WTC11 (cell line): ENCODE measurements at regions not wholly inside any gene's neighbourhood (a gene's known extent, or its start where the extent isn't known, plus 50 kb on each side); places are given as distances from the start of the nearest gene placed in this dataset.

Source experiments
- ATAC-seq: fragments of 200-7000 bp; cut with Tn5 transposase; 2 replicates; pipeline ENCODE4 v1.10.0; 2021; ENCODE audit warnings: mild to moderate bottlenecking, moderate library complexity
- CTCF ChIA-PET: fragments of 300-600 bp; sonication (Branson Sonifier 250); formaldehyde crosslinking; loops from one replicate; lab custom pipeline; 2021; ENCODE audit warnings: antibody characterized with exemption; lab: Charles Lee
- POLR2A ChIA-PET: fragments of 350-600 bp; sonication (Branson Sonifier 250); formaldehyde crosslinking; loops from one replicate; lab custom pipeline; 2021; ENCODE audit warnings: antibody characterized with exemption; lab: Charles Lee
- DNase-seq: peaks from one replicate; pipeline ENCODE4 v3.0.0; 2021; ENCODE audit warnings: low spot score
- H3K27ac Mint-ChIP-seq: 2 replicates; pipeline ENCODE4 v1.8.0; 2021; ENCODE audit warnings: mixed read lengths
- H3K27me3 Mint-ChIP-seq: 2 replicates; pipeline ENCODE4 v1.8.0; 2021; ENCODE audit warnings: low read depth, mild to moderate bottlenecking, moderate library complexity, mixed read lengths
- H3K36me3 Mint-ChIP-seq: 2 replicates; pipeline ENCODE4 v1.8.0; 2021; ENCODE audit warnings: mixed read lengths
- H3K4me1 Mint-ChIP-seq: 2 replicates; pipeline ENCODE4 v1.8.0; 2022; ENCODE audit warnings: mixed read lengths
- H3K4me3 Mint-ChIP-seq: 2 replicates; pipeline ENCODE4 v1.8.0; 2021; ENCODE audit warnings: mild to moderate bottlenecking, moderate library complexity, mixed read lengths
- H3K9me3 Mint-ChIP-seq: 2 replicates; pipeline ENCODE4 v1.8.0; 2021; ENCODE audit warnings: mixed read lengths
- ARID4B ChIP-seq: sonication (generic); formaldehyde crosslinking; IDR thresholded peaks from 2 replicates; pipeline ENCODE4 v1.8.0; 2023; ENCODE audit warnings: missing genetic modification reagents, mild to moderate bottlenecking, borderline replicate concordance
- ATF1 ChIP-seq: sonication (generic); formaldehyde crosslinking; IDR thresholded peaks from 2 replicates; pipeline ENCODE4 v1.8.1; 2023; ENCODE audit warnings: mild to moderate bottlenecking, moderate library complexity, missing genetic modification reagents
- CDX4 ChIP-seq: fragments of 250-450 bp; sonication (Bioruptor Pico); IDR thresholded peaks from 2 replicates; pipeline ENCODE4 v1.9.0; 2021; ENCODE audit warnings: moderate library complexity, mild to moderate bottlenecking, inconsistent platforms, borderline replicate concordance
- E2F4 ChIP-seq: sonication (generic); formaldehyde crosslinking; IDR thresholded peaks from 2 replicates; pipeline ENCODE4 v1.8.1; 2022; ENCODE audit warnings: low read depth, mild to moderate bottlenecking, moderate library complexity, missing genetic modification reagents, borderline replicate concordance
- GTF2I ChIP-seq: fragments of 250-450 bp; sonication (Bioruptor Pico); conservative IDR thresholded peaks from 2 replicates; pipeline ENCODE4 v1.4.0; 2021; ENCODE audit warnings: mild to moderate bottlenecking
- HMGA2 ChIP-seq: fragments of 250-450 bp; sonication (Bioruptor Pico); IDR thresholded peaks from 2 replicates; pipeline ENCODE4 v1.4.0; 2021; ENCODE audit warnings: mild to moderate bottlenecking, moderate library complexity
- IRF2 ChIP-seq: sonication (generic); formaldehyde crosslinking; IDR thresholded peaks from 2 replicates; pipeline ENCODE4 v1.8.0; 2022; ENCODE audit warnings: low read depth, missing genetic modification reagents, borderline replicate concordance
- JAZF1 ChIP-seq: fragments of 250-450 bp; sonication (Bioruptor Pico); IDR thresholded peaks from 2 replicates; pipeline ENCODE4 v1.9.0; 2021; ENCODE audit warnings: moderate library complexity, mild to moderate bottlenecking, inconsistent platforms
- MAX ChIP-seq: sonication (generic); formaldehyde crosslinking; IDR thresholded peaks from 2 replicates; pipeline ENCODE4 v1.8.0; 2022; ENCODE audit warnings: mild to moderate bottlenecking, missing genetic modification reagents
- MLX ChIP-seq: sonication (generic); formaldehyde crosslinking; IDR thresholded peaks from 2 replicates; pipeline ENCODE4 v1.8.1; 2023; ENCODE audit warnings: mild to moderate bottlenecking, missing genetic modification reagents, moderate library complexity
- NFYB ChIP-seq: sonication (generic); formaldehyde crosslinking; conservative IDR thresholded peaks from 2 replicates; pipeline ENCODE4 v1.8.0; 2022; ENCODE audit warnings: low read depth, missing genetic modification reagents
- SMAD3 ChIP-seq: sonication (generic); formaldehyde crosslinking; IDR thresholded peaks from 2 replicates; pipeline ENCODE4 v1.8.0; 2022; ENCODE audit warnings: missing genetic modification reagents, mild to moderate bottlenecking, borderline replicate concordance
- SMAD4 ChIP-seq: sonication (generic); formaldehyde crosslinking; IDR thresholded peaks from 2 replicates; pipeline ENCODE4 v1.8.0; 2022; ENCODE audit warnings: mild to moderate bottlenecking, missing genetic modification reagents
- TCF7 ChIP-seq: sonication (generic); formaldehyde crosslinking; IDR thresholded peaks from 2 replicates; pipeline ENCODE4 v1.8.0; 2022; ENCODE audit warnings: mild to moderate bottlenecking, low read depth, missing genetic modification reagents, moderate library complexity
- ZBTB21 ChIP-seq: sonication (generic); formaldehyde crosslinking; IDR thresholded peaks from 2 replicates; pipeline ENCODE4 v1.8.1; 2023; ENCODE audit warnings: mild to moderate bottlenecking, missing genetic modification reagents, borderline replicate concordance
- ZNF425 ChIP-seq: fragments of 250-450 bp; sonication (Bioruptor Pico); conservative IDR thresholded peaks from 2 replicates; pipeline ENCODE4 v1.9.0; 2021; ENCODE audit warnings: mild to moderate bottlenecking
- ZNF671 ChIP-seq: fragments of 250-450 bp; sonication (Bioruptor Pico); IDR thresholded peaks from 2 replicates; pipeline ENCODE4 v1.8.0; 2021; ENCODE audit warnings: mild to moderate bottlenecking
- ZSCAN18 ChIP-seq: fragments of 250-450 bp; sonication (Bioruptor Pico); IDR thresholded peaks from 2 replicates; pipeline ENCODE4 v2.1.2; 2022; ENCODE audit warnings: mild to moderate bottlenecking, moderate library complexity

- DNase-seq (no peak), ATAC-seq (no peak)
- peaks cover 6% of the 10 kb centered on the region for H3K9me3 Mint-ChIP-seq
- no peak for TF ChIP-seq HMGA2 (CRISPR knock-in tag)
- TF ChIP-seq GTF2I (CRISPR knock-in tag): no peak
- TF ChIP-seq E2F4: no peak
- no peak for TF ChIP-seq SMAD3 (CRISPR knock-in tag)
- TF ChIP-seq ZNF671: no peak
- no peak for TF ChIP-seq MLX (CRISPR knock-in tag)
- no peak for TF ChIP-seq JAZF1 (CRISPR knock-in tag)
- no peak for TF ChIP-seq TCF7 (CRISPR knock-in tag)
- no peak for TF ChIP-seq CDX4 (CRISPR knock-in tag)
- no peak for TF ChIP-seq ZNF425 (CRISPR knock-in tag)
- TF ChIP-seq IRF2 (CRISPR knock-in tag): no peak
- TF ChIP-seq NFYB (CRISPR knock-in tag): no peak
- TF ChIP-seq ZBTB21 (CRISPR knock-in tag): no peak
- no peak for TF ChIP-seq MAX (CRISPR knock-in tag)
- TF ChIP-seq ZSCAN18 (CRISPR knock-in tag): no peak
- no peak for TF ChIP-seq SMAD4 (CRISPR knock-in tag)
- no peak for TF ChIP-seq ARID4B
- no peak for TF ChIP-seq ATF1 (CRISPR knock-in tag)
- no peaks in the 10 kb centered on the region for H3K36me3 Mint-ChIP-seq
- H3K27ac Mint-ChIP-seq: no peak overlapping the region
- H3K4me3 Mint-ChIP-seq: no peak overlapping the region
- H3K27me3 Mint-ChIP-seq: no peaks in the 10 kb centered on the region
- no peaks in the 10 kb centered on the region for H3K4me1 Mint-ChIP-seq
- ChIA-PET CTCF (no interaction called here), POLR2A (no interaction called here)
Observed at GRCh38 chr6:169079650-169080049, 174.0 kb downstream of the THBS2 start.
